GM23338 (cell line): ENCODE measurements at regions not wholly inside any gene's neighbourhood (a gene's known extent, or its start where the extent isn't known, plus 50 kb on each side); places are given as distances from the start of the nearest gene placed in this dataset.

Experiments used
- ATAC-seq: fragments of 200-7000 bp; cut with Tn5 transposase; 3 replicates; pipeline ENCODE4 v1.9.1; 2020
- DNase-seq: peaks from one replicate; pipeline ENCODE4 v3.0.0-alpha.2; 2015; ENCODE audit warnings: low spot score
- H2AFZ ChIP-seq: fragments of 200-600 bp; sonication (generic); 2 replicates; pipeline ENCODE4 v1.8.0; 2016; ENCODE audit warnings: antibody characterized with exemption, mild to moderate bottlenecking, moderate library complexity
- H3F3A ChIP-seq: fragments of 200-600 bp; sonication (generic); replicated peaks from 2 replicates; pipeline ENCODE4 v1.8.0; 2017; ENCODE audit warnings: antibody characterized with exemption, mixed run types, low read depth
- H3K27ac ChIP-seq: fragments of 200-600 bp; sonication (generic); 2 replicates; pipeline ENCODE4 v1.6.1; 2016; ENCODE audit warnings: low read depth
- H3K27me3 ChIP-seq: fragments of 200-600 bp; sonication (generic); 2 replicates; pipeline ENCODE4 v1.8.0; 2016; ENCODE audit warnings: mild to moderate bottlenecking, mixed run types, moderate library complexity; ENCODE audit not compliant: insufficient read depth
- H3K36me3 ChIP-seq: fragments of 200-600 bp; sonication (generic); 2 replicates; pipeline ENCODE4 v1.8.0; 2016; ENCODE audit warnings: mild to moderate bottlenecking; ENCODE audit not compliant: insufficient read depth
- H3K4me1 ChIP-seq: fragments of 200-600 bp; sonication (generic); 2 replicates; pipeline ENCODE4 v1.8.0; 2016; ENCODE audit warnings: mild to moderate bottlenecking, moderate library complexity; ENCODE audit not compliant: insufficient read depth
- H3K4me2 ChIP-seq: fragments of 200-600 bp; sonication (generic); 2 replicates; pipeline ENCODE4 v1.7.1; 2017; ENCODE audit warnings: mixed run types
- H3K4me3 ChIP-seq: fragments of 200-600 bp; sonication (generic); 2 replicates; pipeline ENCODE4 v1.6.1; 2016; ENCODE audit warnings: mixed run types
- H3K79me2 ChIP-seq: fragments of 200-600 bp; sonication (generic); replicated peaks from 2 replicates; pipeline ENCODE4 v1.8.0; 2017; ENCODE audit warnings: mild to moderate bottlenecking; ENCODE audit not compliant: insufficient read depth
- H3K9me2 ChIP-seq: fragments of 200-600 bp; sonication (generic); 2 replicates; pipeline ENCODE4 v1.8.0; 2017; ENCODE audit not compliant: insufficient read depth
- H4K20me1 ChIP-seq: fragments of 200-600 bp; sonication (generic); replicated peaks from 2 replicates; pipeline ENCODE4 v1.8.0; 2017; ENCODE audit warnings: mild to moderate bottlenecking; ENCODE audit not compliant: insufficient read depth
- H3K27ac Mint-ChIP-seq: 2 replicates; pipeline ENCODE4 v1.8.0; 2020; ENCODE audit warnings: inconsistent platforms, mild to moderate bottlenecking, moderate library complexity, mixed read lengths
- H3K27me3 Mint-ChIP-seq: 3 replicates; pipeline ENCODE4 v1.8.0; 2022; ENCODE audit warnings: low read depth, mild to moderate bottlenecking, moderate library complexity, mixed read lengths, inconsistent platforms; ENCODE audit not compliant: insufficient read depth, poor library complexity
- H3K36me3 Mint-ChIP-seq: 3 replicates; pipeline ENCODE4 v1.8.0; 2021; ENCODE audit warnings: low read depth, mild to moderate bottlenecking, inconsistent platforms, moderate library complexity, mixed read lengths
- H3K4me1 Mint-ChIP-seq: 3 replicates; pipeline ENCODE4 v1.8.0; 2020; ENCODE audit warnings: mild to moderate bottlenecking, inconsistent platforms, mixed read lengths
- H3K4me3 Mint-ChIP-seq: 3 replicates; pipeline ENCODE4 v1.8.0; 2021; ENCODE audit warnings: moderate library complexity, mild to moderate bottlenecking, inconsistent platforms, mixed read lengths
- H3K9me3 Mint-ChIP-seq: 3 replicates; pipeline ENCODE4 v1.8.0; 2020; ENCODE audit warnings: moderate library complexity, mild to moderate bottlenecking, inconsistent platforms, mixed read lengths
- CREB1 ChIP-seq: fragments of 250-450 bp; sonication (Bioruptor Pico); IDR thresholded peaks from 2 replicates; pipeline ENCODE4 v1.5.0; 2020; ENCODE audit warnings: low read depth, mild to moderate bottlenecking, moderate library complexity
- CTCF ChIP-seq, 2 experiments: fragments of 200-600 bp in 1 of 2; sonication (generic) in 1 of 2; conservative IDR thresholded peaks; 2 replicates each; pipeline versions ENCODE4 v1.5.1 to v1.6.1; 2016 to 2017; ENCODE audit warnings: antibody characterized with exemption in 2 of 2, low read depth in 2 of 2, mild to moderate bottlenecking in 2 of 2, moderate library complexity in 1 of 2
- EZH2 ChIP-seq: fragments of 200-600 bp; sonication (generic); IDR thresholded peaks from one replicate; pipeline ENCODE4 v1.8.0; 2017; ENCODE audit warnings: antibody characterized with exemption, mild to moderate bottlenecking, low read depth; ENCODE audit not compliant: unreplicated experiment
- EZH2phosphoT487 ChIP-seq: fragments of 200-600 bp; sonication (generic); IDR thresholded peaks from one replicate; pipeline ENCODE4 v1.8.1; 2018; ENCODE audit warnings: antibody characterized with exemption; ENCODE audit not compliant: unreplicated experiment
- JUNB ChIP-seq: IDR thresholded peaks from one replicate; pipeline ENCODE4 v1.6.1; 2016; ENCODE audit warnings: antibody characterized with exemption; ENCODE audit not compliant: unreplicated experiment
- NANOG ChIP-seq: IDR thresholded peaks from 2 replicates; pipeline ENCODE4 v1.6.1; 2016; ENCODE audit warnings: antibody characterized with exemption, borderline replicate concordance
- POLR2AphosphoS5 ChIP-seq: IDR thresholded peaks from 2 replicates; pipeline ENCODE4 v1.6.1; 2016; ENCODE audit warnings: antibody characterized with exemption, low read depth
- STAT1 ChIP-seq: IDR thresholded peaks from one replicate; pipeline ENCODE4 v1.6.1; 2016; ENCODE audit warnings: antibody characterized with exemption; ENCODE audit not compliant: unreplicated experiment
- ZNF114 ChIP-seq: fragments of 250-450 bp; sonication (Bioruptor Pico); IDR thresholded peaks from 2 replicates; pipeline ENCODE4 v1.5.0; 2020; ENCODE audit warnings: mild to moderate bottlenecking, moderate library complexity
- ZNF331 ChIP-seq: fragments of 250-450 bp; sonication (Bioruptor Pico); IDR thresholded peaks from 2 replicates; pipeline ENCODE4 v1.5.0; 2020; ENCODE audit warnings: low read depth, mild to moderate bottlenecking, moderate library complexity
- TF ChIP-seq, protein P1 (sequence below): fragments of 250-450 bp; sonication (Bioruptor Pico); IDR thresholded peaks from 2 replicates; pipeline ENCODE4 v1.5.0; 2020; ENCODE audit warnings: mild to moderate bottlenecking, moderate library complexity
- TF ChIP-seq, protein P2 (sequence below): IDR thresholded peaks from one replicate; pipeline ENCODE4 v1.6.1; 2018; ENCODE audit warnings: antibody characterized with exemption; ENCODE audit not compliant: unreplicated experiment
- TF ChIP-seq, protein P3 (sequence below): IDR thresholded peaks from 2 replicates; pipeline ENCODE4 v1.6.1; 2016; ENCODE audit warnings: antibody characterized with exemption

DNA sequence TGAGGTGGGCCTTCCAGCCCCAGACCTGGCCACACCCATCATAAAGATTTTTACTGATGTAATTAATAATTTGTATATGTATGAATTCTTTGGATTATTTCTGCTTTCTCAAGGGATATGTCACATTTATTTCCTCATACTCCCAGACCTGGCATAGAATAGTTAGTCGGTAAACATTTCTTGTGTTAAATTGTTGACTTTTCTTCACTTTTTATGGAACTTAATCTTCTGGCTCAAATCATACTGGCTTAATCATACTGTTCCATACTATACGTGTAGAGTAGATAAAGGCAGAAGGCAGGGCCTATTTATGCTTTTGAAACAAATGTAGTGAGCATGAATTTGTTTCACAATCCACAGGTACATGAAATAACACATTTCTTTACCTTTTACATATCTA lies 155.8 kb downstream of the DEPDC1B start:
- Mint-ChIP-seq H3K27me3 (peaks cover 2% of the 10 kb centered on the region), H3K27ac (no peak overlapping the region), H3K4me3 (no peak overlapping the region), H3K4me1 (peaks cover 29% of the 10 kb centered on the region), H3K36me3 (no peaks in the 10 kb centered on the region), H3K9me3 (no peaks in the 10 kb centered on the region)
- ATAC-seq (no peak), DNase-seq (no peak)
- Histone ChIP-seq H2AFZ (no peak overlapping the region), H3K4me3 (no peak overlapping the region), H3K4me1 (peaks cover 13% of the 10 kb centered on the region), H4K20me1 (no peaks in the 10 kb centered on the region), H3K36me3 (no peaks in the 10 kb centered on the region), H3K79me2 (no peaks in the 10 kb centered on the region), H3K9me2 (no peaks in the 10 kb centered on the region), H3F3A (no peaks in the 10 kb centered on the region), H3K27ac (no peak overlapping the region), H3K27me3 (no peaks in the 10 kb centered on the region), H3K4me2 (no peak overlapping the region)
- TF ChIP-seq STAT1 (no peak), NANOG (no peak), ZNF114 (CRISPR knock-in tag) (no peak), ZNF331 (CRISPR knock-in tag) (no peak), CREB1 (CRISPR knock-in tag) (no peak), JUNB (no peak), POLR2AphosphoS5 (no peak), CTCF (conservative IDR thresholded peaks at IDR 0.05; ENCODE audit: low read depth in 2 of 2) (no peak), EZH2phosphoT487 (no peak), EZH2 (no peak)
- TF ChIP-seq, protein P1, sequence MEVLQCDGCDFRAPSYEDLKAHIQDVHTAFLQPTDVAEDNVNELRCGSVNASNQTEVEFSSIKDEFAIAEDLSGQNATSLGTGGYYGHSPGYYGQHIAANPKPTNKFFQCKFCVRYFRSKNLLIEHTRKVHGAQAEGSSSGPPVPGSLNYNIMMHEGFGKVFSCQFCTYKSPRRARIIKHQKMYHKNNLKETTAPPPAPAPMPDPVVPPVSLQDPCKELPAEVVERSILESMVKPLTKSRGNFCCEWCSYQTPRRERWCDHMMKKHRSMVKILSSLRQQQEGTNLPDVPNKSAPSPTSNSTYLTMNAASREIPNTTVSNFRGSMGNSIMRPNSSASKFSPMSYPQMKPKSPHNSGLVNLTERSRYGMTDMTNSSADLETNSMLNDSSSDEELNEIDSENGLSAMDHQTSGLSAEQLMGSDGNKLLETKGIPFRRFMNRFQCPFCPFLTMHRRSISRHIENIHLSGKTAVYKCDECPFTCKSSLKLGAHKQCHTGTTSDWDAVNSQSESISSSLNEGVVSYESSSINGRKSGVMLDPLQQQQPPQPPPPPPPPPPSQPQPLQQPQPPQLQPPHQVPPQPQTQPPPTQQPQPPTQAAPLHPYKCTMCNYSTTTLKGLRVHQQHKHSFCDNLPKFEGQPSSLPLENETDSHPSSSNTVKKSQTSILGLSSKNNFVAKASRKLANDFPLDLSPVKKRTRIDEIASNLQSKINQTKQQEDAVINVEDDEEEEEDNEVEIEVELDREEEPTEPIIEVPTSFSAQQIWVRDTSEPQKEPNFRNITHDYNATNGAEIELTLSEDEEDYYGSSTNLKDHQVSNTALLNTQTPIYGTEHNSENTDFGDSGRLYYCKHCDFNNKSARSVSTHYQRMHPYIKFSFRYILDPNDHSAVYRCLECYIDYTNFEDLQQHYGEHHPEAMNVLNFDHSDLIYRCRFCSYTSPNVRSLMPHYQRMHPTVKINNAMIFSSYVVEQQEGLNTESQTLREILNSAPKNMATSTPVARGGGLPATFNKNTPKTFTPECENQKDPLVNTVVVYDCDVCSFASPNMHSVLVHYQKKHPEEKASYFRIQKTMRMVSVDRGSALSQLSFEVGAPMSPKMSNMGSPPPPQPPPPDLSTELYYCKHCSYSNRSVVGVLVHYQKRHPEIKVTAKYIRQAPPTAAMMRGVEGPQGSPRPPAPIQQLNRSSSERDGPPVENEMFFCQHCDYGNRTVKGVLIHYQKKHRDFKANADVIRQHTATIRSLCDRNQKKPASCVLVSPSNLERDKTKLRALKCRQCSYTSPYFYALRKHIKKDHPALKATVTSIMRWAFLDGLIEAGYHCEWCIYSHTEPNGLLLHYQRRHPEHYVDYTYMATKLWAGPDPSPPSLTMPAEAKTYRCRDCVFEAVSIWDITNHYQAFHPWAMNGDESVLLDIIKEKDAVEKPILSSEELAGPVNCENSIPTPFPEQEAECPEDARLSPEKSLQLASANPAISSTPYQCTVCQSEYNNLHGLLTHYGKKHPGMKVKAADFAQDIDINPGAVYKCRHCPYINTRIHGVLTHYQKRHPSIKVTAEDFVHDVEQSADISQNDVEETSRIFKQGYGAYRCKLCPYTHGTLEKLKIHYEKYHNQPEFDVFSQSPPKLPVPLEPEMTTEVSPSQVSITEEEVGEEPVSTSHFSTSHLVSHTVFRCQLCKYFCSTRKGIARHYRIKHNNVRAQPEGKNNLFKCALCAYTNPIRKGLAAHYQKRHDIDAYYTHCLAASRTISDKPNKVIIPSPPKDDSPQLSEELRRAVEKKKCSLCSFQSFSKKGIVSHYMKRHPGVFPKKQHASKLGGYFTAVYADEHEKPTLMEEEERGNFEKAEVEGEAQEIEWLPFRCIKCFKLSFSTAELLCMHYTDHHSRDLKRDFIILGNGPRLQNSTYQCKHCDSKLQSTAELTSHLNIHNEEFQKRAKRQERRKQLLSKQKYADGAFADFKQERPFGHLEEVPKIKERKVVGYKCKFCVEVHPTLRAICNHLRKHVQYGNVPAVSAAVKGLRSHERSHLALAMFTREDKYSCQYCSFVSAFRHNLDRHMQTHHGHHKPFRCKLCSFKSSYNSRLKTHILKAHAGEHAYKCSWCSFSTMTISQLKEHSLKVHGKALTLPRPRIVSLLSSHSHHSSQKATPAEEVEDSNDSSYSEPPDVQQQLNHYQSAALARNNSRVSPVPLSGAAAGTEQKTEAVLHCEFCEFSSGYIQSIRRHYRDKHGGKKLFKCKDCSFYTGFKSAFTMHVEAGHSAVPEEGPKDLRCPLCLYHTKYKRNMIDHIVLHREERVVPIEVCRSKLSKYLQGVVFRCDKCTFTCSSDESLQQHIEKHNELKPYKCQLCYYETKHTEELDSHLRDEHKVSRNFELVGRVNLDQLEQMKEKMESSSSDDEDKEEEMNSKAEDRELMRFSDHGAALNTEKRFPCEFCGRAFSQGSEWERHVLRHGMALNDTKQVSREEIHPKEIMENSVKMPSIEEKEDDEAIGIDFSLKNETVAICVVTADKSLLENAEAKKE (CRISPR knock-in tag) = no peak
- TF ChIP-seq, protein P2, sequence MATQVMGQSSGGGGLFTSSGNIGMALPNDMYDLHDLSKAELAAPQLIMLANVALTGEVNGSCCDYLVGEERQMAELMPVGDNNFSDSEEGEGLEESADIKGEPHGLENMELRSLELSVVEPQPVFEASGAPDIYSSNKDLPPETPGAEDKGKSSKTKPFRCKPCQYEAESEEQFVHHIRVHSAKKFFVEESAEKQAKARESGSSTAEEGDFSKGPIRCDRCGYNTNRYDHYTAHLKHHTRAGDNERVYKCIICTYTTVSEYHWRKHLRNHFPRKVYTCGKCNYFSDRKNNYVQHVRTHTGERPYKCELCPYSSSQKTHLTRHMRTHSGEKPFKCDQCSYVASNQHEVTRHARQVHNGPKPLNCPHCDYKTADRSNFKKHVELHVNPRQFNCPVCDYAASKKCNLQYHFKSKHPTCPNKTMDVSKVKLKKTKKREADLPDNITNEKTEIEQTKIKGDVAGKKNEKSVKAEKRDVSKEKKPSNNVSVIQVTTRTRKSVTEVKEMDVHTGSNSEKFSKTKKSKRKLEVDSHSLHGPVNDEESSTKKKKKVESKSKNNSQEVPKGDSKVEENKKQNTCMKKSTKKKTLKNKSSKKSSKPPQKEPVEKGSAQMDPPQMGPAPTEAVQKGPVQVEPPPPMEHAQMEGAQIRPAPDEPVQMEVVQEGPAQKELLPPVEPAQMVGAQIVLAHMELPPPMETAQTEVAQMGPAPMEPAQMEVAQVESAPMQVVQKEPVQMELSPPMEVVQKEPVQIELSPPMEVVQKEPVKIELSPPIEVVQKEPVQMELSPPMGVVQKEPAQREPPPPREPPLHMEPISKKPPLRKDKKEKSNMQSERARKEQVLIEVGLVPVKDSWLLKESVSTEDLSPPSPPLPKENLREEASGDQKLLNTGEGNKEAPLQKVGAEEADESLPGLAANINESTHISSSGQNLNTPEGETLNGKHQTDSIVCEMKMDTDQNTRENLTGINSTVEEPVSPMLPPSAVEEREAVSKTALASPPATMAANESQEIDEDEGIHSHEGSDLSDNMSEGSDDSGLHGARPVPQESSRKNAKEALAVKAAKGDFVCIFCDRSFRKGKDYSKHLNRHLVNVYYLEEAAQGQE = no peak
- TF ChIP-seq, protein P3, sequence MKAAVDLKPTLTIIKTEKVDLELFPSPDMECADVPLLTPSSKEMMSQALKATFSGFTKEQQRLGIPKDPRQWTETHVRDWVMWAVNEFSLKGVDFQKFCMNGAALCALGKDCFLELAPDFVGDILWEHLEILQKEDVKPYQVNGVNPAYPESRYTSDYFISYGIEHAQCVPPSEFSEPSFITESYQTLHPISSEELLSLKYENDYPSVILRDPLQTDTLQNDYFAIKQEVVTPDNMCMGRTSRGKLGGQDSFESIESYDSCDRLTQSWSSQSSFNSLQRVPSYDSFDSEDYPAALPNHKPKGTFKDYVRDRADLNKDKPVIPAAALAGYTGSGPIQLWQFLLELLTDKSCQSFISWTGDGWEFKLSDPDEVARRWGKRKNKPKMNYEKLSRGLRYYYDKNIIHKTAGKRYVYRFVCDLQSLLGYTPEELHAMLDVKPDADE = no peak
